HG02973 (cell line): ENCODE measurements at regions not wholly inside any gene's neighbourhood (a gene's known extent, or its start where the extent isn't known, plus 50 kb on each side); places are given as distances from the start of the nearest gene placed in this dataset.

Experiments used
- ATAC-seq: cut with Tn5 transposase; IDR thresholded peaks from one replicate; pipeline ENCODE4 v1.9.1; 2021; ENCODE audit warnings: moderate library complexity; ENCODE audit not compliant: unreplicated experiment

DNA sequence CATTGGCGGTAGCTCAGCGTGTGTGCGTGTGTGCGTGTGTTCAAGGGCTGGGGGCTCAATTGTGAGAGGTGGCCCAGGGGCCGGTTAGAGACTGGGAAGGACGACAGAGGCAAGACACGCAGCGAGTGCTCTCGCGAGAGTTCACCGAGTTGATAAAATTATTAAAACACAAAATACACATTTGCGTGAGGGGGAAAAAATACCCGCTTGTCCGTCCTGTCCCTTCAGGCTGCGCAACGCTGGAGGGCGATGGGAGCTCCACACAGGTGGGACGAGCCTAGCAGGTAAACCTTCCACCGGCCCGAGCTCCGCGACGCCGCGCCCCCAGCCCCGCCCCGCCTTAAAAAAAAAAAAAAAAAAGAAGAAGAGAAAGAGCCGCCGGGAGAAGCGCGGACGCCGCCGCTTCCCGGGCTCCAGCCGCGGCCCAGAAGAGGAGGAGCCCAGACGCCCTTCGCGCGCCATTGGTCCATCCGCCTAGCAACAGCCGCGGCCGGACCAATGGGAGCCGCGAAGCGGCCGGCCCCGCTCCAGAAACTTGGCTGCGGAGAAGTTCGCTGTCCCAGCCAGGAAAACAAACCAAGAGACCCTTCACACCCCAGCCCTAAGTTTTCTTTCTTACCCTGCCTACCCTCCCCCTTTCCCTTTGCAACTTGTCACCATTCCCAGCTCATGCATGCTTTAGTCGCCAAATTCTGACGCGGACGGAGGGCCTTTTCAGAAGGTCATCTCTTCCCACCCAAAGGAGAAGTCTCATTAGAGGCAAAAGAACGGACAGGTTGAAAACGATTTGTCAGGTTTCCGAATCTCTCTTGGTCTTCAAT lies 169.9 kb upstream of the MAF start:
- peak; percentile 99 for ATAC-seq

DNA sequence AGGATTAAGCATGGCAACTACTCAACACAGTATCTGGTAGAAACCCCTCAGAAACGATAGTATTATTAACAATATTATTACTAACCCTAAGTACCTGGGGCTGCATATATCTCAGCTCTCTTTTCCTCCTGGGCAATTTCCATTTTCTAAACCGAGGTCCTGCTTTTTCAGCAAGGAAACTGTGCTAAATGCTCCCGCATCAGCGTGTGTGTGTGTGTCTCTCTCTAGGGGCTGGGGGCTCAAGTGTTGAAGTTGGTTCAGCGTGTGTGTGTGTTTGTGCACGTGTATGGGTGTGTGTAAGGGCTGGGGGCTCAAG lies 169.3 kb upstream of the MAF start:
- no peak for ATAC-seq

DNA sequence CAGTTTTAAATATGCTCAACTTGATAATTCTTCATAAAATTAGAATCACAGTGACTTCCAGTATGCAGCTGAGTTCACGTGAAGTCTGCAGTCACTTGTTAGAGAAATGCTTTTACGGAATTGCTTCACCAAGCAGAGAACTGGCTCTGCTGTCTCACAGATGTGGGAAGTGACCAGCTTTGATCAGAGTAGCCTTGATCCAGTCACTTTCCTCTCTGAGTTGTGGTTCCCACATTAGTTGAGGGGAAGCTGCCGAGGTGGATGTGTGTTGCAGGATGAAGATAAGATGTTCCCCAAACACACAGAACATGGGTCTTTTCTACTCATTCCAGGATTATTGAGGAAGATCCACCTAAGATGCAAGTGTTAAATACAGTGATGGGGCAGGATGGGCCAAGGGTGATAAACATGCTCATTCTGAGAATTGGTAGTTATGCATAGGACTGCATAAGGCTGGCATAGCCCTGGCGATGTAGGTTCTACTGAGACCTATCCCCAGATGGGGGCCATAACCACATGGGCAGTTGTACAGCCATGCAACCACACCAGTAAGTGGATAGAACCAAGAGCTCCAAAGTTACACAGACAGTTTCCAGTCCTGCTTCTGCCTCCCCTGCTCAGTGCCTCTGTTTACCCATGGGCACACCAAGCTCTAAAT lies 168.9 kb upstream of the MAF start:
- ATAC-seq, result no peak

DNA sequence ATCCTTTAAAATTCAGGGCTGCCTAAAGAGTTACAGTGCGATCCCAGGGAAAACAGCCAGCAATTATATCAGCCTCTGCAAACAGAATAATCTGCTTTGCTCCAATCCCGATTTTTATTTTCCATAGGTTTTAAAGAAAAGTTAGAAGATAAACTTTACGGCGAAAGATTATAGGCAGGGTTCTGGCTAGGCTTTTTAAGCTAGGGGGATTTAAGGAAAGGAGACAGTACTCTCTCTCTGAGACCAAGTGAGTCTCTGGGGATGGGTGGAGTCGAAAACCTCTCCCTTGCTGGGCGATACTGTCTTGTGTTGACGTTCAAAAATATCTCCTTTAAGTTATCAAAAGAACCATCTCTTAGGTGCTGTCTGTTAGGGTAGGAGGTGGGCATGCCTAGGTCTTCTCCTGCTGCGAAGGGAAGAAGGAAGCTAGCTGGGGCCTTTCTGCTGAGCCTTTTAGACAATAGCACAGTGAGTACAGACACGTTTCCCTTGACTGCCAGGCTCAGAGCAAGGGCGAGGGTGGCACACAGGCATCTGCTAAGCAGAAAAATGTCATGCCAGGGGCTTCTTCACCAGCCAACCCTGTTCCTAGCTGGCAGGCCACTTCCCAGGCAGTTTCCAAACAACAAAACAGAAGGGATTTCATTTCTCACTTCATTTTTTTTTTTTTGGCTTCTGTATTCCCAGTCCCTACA lies 167.9 kb upstream of the MAF start:
- no peak for ATAC-seq

DNA sequence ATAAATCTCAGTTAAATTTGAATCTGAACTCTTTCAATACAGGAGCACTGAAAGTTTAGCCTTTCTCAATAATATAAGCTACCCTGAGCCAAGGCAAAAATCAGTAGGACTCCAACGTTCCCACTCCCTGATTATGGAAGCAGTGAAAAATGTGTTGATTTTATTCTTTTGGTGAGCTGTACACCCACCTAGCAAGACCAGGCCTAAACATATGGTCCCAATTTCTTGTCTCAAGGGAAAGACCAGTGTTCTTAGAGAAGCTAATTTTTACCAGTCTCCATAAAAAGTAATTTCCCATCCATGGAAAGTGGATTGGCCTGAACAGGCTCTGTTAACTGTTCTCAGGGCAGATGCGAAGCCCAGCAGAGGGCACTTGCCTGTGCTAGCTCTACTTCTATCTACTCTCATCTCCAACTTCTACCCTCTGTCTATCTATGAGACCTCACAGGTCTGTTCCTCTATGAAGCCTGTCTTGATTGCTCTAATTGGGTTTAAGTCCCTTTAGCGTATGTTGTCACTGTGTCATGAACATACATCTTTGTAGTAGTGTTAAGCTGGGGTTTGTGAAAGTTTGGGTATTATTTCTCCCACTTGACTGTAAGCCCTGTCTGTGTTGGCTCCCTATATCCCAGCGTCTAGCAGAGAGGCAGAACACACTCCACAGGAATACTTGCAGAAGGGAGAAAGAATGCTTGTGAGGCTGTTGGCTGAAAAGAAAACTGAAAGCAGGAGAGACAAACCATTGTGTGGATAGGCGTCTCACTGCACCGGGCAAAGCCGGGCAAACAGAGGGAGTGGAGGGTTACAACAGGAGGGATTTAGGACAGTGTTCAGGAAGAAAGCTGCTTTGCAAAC lies 167.1 kb upstream of the MAF start:
- ATAC-seq, result no peak

DNA sequence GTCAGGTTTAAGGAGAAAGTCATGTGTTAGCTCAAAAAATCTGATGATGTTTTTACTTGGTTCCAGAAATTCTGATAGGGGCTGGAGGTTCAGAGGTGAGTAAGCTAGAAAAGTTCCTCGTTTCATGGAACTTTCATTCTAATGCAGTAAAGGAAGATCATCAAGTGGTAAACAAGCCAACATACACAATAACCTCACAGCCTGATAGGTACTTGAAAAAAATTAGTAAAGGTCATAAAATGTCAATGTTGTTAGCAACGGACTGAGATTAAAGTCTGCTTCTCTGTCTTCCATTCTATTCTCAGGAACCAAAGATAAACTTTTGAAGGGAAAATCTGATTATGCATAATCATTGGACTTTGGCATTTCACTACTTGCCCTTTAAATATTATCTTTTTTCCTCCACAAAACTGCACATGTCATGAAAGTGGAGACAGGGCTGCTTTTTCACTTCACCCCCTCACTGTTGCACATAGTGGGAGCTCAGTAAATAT lies 165.4 kb upstream of the MAF start:
- no peak for ATAC-seq

DNA sequence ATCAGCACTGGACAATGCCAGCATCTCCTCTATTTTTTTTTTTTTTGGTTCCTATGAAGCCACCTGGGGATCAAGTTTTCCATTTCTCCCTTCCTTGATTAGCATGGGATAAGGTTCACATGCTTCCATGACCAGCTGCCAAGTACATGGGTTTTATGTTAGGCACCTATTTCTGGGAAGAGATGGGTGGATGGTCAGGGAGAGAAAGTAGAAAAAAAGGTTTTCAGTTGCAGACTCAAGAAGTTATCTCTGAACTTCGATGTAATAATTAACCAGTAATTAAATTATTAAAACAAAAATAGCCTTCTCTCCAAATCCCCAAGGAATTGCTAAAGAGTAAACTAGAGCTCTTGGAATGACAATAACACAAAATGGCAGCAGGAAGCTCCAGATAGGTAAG lies 164.9 kb upstream of the MAF start:
- no peak for ATAC-seq

DNA sequence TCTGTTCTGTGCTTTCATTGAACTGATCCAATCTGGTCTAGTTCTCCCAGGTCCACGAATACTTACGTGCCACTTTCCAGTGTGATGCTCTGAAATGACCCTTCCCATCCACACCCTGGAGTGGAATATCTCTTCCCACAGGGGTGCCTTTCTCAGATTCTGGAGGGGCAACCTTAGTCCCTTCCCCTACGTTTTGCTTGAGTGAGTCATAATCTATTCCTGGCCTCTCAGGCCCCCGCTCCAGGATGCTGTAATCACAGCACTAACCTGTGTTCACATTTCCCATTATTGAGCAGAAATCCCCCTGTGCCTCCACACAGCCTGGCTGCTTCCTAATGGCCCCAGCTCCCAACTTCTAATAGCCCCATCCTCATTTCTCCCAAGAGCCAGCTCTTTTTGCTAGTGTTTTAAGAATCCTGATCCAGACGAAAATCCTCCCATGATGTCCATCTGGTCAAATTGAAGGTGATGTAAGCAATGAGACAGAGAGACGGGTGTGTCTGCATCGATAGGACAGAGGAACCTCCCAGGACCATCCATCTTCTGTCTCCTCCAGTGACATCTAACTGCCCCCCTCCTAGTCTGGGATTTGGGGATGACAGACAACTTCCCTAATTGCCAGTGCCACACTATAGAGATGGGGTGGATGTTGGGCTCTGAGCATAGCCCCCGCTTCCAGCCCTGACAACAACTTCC lies 164.0 kb upstream of the MAF start:
- ATAC-seq, result no peak

DNA sequence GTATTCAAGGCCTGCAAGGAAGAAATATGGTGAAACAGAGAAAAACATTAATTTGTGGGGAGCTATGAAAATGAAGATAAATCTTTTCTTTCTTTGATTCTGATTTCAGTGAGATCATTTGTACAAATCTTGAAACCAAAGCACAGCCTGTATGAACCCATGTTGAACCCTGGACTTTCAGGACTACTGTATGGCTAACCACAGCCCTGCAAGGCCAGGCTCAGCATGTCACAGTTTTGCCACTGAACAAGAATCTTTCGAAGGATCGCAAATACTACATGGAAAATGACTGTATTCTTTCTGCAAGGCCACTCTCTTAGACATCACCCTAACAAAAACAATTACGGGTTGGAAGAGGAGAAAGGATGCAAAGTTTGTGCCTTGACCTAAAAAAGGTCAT lies 161.7 kb upstream of the MAF start:
- ATAC-seq, result no peak

DNA sequence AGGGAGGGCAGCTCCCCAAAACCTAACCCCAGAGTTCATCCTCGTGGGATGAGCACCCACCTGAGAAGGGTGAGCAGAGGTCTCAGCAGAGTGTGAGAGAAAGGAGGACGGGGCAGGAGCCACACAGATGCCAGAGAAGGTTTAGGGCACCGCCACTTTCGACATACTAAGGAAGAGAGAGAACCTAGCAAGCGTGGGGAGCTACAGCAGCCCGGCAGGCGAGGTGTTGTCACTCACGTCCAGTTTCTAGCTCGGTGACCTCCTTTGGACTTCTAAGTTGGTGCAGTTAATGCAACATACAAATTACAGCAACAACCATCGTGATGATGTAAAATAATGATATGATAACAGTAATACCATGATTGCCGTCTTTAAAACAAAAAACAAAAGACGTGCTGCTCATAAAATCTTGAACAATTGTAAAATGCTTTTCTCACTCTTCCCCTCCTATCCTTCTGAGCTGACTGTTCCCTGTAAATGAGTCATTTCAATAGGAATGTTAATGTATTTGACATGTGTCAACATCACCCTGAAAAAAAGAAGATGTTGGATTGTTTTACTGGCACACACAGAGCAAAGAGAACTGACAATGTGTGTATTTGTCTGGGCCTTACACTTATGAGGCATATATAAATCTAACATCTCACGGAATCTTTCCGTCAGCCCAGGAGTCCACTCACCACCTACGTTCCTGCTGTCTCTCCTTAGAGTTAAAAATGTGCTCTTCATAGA lies 158.2 kb upstream of the MAF start:
- no peak for ATAC-seq

DNA sequence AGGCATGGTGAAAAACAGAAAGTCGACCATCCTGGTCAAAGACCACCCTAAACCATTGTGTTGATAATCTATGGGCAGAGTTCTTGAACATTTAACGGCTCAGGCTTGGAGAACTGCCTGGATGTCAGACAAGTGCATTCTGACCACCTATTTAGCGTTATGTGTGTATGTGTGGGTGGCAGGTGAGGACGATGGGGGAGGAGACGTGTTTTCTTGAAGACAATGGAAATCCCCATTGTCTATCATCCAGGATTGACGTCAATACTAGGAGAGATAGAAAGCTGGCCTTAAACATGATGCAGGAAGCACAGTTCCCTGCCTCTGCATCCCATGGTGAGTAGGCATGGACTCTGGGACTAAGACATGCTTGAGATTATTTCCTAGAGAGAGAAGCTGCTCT lies 157.4 kb upstream of the MAF start:
- ATAC-seq, result no peak

DNA sequence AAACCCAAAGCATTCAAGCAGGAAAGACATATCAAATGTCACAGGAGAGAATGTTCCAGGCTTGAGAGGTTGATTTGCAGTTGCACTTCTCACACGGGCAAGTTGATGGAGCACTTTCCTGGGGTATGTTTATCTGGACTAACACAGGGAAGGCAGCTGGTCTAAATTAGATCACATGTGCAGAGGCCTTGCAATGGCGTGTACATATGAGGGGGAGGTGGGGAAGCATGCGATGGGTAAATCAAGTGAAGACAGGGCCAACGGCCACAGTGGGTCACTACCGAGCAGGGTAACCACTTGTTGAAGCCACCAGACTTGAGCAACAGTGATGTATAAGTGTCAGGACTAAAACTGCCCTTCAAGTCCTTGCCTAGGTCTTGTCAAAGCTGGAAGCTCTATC lies 156.6 kb upstream of the MAF start:
- no peak for ATAC-seq

DNA sequence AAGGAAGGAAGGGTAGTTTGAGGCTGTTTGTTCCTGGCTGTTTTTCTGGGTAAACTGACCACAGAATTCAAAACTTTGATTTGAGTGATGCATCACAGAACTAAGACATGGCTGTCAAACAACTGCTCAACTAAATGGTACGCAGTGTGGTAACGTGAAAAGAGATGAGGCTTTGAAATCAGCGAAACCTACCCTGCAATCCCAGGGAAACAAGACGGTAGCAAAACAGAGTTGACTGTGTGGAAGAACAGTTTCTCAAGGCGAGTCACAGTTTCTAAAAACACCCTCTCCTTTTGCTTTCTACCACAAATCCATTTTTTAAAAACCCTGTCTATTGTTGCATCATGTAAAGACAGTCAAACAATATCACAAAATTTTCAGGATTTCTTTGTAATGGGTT lies 156.0 kb upstream of the MAF start:
- no peak for ATAC-seq

DNA sequence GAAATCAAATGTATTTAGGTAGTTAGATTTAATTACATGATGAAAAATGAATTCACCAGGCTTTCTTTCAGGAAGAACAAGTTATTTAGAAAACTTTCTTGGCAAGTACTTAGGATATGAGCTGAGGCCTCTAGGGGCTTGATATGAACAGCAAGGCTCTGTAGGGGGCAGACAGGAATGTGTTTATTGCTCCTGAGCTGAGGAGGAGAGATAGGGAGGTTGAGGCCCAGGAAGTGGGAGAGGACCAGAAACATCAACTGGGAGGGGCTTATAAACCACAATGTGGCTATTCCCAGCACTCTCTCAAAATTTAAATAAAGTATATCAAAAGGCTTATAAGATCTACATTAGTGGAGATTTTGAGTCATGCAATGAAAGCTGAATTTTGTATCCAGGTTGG lies 154.0 kb upstream of the MAF start:
- no peak for ATAC-seq

DNA sequence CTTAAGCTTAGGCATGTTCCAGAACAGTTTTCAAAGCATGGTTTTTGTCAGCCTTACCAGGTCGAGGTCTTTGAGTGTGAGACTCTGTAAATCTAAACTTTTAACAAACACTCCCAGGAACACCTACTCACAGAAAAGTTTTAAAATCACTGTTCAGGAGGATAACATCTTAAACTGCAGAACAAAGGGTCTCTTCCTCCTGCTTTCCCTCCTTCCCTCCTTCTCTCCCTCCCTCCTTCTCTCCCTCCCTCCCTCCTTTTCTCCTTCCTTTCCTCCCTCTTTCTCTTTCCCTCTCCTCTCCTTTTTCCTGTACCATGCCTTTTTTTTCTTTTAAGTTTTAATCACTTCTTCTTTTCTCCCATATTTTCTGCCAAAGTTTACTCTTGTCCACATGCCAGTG lies 153.5 kb upstream of the MAF start:
- ATAC-seq, result no peak

DNA sequence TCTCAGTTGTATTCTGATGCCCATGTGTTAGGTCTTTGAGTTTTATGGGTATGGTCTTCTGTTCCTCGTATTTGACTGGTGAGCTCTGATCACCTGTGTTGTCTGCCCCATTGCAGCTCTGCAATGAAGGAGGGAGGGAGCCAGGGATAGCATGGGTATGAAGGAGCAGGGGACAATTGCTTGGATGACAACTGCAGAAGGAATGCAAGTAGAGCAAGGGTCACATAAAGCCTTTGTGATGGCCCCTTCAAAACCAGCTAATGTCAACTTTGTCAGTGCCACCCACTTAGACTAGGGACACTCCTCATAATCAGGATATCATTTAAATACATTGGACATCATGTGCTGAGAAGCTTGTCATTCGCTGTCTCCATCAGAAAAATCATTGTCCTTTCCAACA lies 152.7 kb upstream of the MAF start:
- no peak for ATAC-seq

DNA sequence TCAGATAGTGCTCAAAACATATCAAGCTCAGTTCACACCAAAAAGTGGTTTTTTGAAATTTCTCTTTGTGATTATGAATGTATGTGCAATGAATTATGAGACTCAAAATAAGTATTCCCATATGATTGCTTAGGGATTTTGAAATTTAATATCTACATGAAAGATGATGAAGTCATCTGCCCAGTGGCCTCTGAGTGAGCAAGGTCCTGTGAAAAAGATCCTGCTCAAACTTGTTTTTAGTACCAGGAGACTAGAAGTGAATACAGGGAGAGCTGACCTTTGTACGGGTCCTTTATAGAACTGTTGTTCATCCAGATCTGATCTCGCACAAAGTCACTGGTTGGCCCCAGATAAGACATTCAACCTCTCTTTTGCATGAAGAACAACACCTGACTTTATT lies 151.9 kb upstream of the MAF start:
- ATAC-seq, result no peak

DNA sequence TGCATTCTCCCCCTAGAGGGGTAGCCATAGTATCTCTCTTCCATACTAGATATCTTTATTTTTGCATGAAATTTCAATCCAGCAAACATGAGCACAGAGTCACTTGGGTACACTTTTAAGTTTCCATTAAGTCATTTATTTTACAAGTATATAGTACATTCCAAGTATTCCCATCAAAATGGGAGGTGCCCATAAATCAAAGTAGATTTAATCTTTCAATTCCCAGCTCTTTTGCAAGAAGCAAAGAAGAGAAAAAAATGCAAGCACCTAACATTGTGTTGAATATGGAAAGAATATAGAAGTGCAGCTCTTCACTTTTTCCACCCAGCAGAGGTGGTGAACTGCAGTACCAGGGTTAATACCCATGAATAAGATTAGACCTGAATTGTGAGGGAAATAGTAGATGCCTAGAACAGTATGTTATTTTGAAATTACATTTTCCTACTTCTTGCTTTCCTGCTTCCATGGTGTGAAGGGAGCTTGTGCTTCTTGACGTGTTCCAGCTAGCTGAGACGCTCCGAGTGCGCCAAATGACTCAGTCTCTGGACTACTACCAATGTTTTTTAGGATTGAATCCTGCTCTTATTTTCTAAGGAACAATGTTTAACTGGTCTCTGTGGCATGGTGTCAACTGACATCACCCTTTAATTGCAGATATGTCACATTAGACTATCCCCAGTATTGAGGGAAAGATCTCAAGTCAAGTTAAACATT lies 151.1 kb upstream of the MAF start:
- ATAC-seq, result no peak

DNA sequence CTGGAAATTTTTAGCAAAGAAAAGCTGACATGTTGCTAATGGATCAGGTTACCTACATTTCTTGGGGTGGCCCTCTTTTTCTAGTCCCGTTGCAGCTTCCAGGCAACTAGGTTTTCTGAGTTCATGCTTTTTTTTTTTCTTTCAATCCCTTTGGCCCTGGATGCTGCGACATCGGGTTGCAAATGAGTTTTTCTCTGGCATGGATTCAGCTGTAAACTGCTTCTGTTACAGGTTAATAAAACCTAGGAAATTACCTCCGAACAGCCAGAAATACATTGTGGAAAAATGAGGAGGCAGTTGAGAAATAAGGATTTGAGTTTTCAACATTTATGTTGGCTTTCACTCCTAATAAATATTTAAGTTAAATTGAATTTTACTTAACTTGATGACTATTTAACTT lies 149.8 kb upstream of the MAF start:
- no peak for ATAC-seq
